ENCODE measurements at regions not wholly inside any gene's neighbourhood (a gene's known extent, or its start where the extent isn't known, plus 50 kb on each side); places are given as distances from the start of the nearest gene placed in this dataset.
"Not testable (repeated sequence)": the region's sequence is repeated elsewhere in the genome, so short reads cannot be mapped to it uniquely, and the experiment has no call there.

DNA sequence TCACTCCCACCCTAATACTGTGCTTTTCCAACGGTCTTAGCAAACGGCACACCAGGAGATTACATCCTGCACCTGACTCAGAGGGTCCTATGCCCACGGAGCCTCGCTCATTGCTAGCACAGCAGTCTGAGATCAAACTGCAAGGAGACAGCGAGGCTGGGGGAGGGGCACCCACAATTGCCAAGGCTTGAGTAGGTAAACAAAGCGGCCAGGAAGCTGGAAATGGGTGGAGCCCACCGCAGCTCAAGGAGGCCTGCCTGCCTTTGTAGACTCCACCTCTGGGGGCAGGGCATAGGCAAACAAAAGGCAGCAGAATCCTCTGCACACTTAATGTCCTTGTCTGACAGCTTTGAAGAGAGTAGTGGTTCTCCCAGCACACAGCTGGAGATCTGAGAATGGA is 450.2 kb downstream of the DIRAS2 start:
- peak; percentile 63 for DNase-seq

DNA sequence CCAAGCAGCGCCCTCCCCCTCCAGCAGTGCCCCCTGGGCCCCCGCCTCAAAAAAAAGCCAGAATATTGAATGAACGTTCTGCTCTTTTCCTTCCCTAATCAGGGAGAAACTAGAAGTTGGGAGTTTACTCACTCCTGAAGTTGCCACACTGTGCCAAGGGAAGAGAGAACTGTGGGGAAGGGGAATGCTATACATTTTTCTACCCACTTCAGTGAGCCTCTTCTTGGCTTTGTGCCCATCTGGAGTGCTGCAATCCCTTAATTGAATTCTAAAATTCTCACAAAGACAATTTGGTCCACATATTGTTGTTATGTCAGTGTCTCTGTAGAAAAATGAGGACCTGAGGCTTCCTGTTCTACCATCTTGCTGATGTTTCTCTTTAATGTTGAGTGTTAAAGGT is 443.7 kb downstream of the DIRAS2 start:
- DNase-seq: no peak

DNA sequence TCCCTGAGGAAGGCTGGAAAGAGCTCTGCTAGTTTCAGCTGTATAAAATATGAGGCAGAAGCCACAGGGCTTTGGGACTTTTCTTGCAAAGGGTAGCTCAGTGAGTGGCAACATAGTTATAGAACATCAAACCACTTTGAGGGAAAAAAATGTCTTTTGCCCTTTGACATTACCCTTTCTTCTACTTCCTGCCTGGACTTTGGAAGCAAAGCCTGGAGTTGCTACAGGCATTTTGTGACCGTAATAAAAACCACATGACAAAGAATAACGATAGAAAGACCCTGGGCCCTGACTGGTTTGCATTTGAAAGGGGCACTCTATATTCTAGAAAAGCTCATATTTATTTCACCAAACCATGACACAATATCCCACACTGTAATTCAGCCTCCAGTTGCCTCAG is 440.9 kb downstream of the DIRAS2 start:
- no peak for DNase-seq

DNA sequence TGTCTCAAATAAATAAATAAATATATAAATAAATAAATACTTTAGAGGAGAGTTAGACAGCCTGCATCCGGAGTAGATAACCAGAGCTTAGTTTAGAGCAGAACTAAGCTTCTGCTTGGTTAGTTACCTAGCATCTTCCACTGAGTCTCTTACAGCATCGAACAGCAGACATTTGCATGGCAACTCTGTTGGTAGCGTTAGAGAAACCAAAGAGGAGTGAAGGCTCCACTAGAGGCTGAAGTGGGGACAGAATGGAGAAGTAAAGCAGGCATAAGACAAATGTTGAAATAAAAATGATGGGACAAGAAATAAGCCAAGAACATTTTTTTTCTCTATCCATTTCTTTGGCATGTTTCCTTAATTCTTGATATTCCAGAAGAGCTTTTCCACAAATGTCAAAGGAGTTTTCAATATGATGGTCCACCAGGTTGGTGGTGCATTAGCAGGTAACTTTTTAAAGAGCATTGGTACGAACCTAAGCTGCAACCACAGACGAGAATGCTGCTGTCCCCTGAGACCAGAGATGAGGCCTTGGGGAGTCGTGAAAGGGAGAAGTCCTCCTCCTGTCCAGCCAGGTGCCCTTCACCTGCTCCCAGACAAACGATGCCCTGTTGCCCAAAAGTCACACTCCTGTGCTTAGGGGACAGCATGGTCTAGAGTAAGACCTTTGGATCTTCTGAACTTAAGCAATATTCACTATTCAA is 438.3 kb downstream of the DIRAS2 start:
- no peak for DNase-seq

DNA sequence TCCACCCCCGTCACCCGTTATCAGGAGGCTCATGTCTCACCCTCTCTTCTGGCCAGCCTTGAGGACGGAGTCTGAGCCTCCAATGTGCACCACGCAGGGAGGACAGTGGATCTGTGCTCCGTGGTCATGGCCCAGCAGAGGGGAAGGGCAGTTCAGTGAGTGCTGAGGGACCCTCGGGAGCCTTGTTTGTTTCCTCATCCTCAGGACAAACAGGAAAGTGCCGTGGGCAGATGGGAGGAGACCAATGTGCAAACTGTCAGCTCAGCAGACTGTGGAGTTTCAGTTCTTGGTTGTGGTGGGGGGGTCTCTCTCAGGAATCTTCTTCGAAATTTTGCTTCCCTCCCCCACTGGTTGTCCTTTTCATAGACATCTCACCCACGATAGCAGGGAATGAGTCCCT is 429.6 kb downstream of the DIRAS2 start:
- not testable (repeated sequence) for DNase-seq

DNA sequence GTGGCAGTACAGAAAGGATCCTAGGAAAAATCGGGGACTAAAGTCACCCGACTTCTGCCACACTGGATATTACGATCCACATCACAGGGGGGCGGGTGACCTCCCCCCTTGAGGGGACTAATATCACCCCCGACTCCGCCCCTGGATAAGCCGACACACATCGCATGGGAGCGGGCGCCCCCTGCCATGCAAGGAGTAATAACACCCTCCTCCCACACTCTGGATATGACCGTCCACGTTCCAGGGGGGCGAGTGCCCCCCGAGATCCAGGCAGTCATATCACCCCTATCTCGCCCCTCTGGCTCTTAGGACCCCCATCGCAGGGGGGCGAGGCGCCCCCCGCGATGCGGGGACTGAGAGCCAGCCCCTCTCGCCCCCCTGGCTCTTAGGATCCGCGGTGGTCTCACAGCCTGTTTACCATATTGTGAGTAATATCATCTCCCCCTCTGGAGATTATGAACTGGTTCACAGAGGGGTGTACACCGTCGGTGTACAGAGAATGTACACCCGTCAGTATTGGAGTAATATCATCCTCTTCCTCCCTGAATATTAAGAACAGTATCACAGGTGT is 423.0 kb downstream of the DIRAS2 start:
- peak; percentile 27 for DNase-seq

DNA sequence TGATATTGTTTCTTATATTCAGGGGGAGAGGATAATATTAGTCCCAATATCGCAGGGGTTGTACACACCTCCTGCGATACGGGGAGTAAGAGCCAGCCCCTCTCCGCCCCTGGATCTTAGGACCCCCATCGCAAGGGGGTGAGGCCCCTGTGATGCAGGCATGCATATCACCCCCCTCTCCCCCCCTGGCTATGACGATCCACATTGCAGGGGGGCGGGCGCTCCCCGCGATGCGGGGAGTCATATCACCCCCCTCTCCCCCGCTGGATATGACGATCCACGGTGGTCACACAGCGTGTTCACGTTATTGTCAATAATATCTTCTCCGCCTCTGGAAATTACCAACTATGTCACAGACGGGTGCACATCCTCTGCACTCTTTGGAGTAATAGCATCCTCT is 420.7 kb downstream of the DIRAS2 start:
- DNase-seq: not testable (repeated sequence)

DNA sequence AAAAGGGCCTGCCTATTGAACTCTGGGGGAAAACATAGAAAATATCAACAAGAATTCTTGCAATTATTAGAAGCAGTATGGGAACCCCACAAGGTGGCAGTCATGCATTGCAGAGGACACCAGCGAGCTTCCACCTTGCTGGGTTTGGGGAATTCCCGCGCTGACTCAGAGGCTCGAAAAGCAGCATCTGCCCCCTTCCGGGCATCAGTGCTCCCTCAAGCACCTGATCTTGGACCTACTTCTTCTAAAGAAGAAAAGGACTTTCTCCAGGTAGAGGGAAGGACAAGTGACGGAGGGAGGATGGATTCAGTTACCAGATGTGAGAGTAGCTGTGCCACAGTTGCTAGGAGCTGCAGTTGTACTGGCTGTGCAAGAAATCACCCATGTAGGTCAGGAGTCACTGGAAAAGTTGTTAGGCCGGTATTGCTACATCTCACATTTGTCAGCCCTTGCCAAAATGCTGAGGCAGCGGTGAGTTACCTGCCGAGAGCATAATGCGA is 415.7 kb downstream of the DIRAS2 start:
- DNase-seq: peak; percentile 69

DNA sequence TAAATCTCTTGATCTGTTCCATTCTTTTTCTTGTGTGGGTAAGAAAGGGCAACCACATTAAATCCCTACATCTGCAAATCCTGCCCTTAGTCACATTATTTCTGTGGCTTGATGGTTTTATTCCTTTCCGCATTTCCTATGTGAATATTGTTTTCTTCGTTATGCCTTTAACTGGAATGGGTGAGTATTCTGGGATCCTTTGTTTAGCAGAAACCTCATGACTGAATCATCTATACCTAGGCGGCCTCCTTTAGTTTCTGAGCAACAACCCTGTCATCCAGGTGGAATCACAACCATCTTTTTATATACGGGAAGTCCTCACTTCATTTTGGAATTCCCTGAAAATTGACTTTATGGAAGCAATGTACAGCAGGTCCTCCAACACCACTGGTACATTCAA is 409.5 kb downstream of the DIRAS2 start:
- not testable (repeated sequence) for DNase-seq

DNA sequence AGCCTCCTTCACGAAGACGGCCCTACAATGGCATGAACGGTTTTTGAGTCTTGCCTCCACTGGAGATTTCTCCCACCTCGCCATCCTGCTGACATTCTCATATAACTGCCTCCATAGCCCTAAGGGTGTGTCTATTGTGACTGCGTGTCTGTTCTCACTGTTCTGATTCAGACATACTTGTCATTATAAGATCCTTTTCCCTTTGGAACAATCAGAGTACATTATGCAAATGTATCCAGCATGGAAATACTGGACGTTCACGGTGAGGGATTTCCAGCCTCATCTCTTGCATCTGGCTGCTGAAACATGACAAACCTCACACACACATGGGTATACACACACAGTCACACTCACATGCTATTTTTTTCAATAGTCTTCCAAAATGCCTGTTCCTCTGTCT is 402.1 kb downstream of the DIRAS2 start:
- DNase-seq: no peak

DNA sequence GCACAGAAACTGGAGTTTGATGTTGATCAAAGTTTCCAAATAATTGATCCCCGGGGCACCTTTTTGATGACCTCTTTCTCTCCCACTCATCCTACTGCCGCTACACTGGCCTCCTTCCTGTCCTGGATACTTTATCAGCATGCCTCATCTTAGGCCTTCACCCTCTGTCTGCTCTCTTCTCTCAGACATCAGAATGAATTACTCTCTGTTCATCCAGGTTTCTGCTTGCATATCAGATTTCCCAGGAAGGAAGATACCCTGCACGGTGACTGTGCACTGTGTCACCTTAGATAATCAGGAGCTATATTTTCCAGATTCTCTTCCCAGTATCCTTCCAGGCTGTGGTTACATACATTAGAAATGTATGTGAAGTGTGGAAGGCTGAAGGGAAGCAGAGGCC is 397.0 kb downstream of the DIRAS2 start:
- DNase-seq: no peak

DNA sequence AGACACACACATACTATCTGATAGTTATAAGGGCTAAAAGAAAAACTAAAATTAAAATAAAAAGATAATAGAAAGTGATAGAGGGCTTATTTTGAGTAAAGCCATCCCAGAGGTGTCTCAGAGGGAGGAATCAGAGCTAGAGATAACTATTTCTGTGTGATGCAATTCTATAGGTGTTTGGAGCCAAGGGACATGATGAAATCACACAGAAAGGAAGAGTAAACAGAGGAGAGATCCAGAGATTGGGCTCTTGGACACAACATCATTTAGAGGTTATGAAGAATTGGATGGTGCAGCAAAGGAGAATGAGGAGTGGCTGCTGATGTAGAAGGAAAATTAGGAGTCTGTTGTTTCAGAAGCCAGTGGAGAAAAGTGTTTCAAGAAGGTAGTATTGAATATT is 393.5 kb downstream of the DIRAS2 start:
- DNase-seq: no peak

DNA sequence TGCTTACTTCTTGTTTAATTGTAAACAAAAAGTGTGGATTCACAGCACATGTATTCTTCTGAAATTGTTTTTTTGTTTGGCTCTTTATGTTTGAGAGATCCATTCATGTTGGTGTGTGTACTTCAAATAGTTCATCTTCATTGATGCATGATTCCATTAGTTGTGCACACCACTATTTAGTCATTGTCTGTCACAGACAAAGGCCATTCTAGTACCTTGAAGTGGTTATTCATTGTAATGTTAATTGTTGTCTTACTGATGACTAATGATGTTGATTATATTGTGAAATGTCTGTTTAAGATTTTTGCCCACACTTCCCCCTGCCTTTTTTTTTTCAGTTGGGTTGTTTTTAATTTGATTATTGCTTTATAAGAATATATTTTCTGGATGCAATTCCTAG is 391.3 kb downstream of the DIRAS2 start:
- no peak for DNase-seq

DNA sequence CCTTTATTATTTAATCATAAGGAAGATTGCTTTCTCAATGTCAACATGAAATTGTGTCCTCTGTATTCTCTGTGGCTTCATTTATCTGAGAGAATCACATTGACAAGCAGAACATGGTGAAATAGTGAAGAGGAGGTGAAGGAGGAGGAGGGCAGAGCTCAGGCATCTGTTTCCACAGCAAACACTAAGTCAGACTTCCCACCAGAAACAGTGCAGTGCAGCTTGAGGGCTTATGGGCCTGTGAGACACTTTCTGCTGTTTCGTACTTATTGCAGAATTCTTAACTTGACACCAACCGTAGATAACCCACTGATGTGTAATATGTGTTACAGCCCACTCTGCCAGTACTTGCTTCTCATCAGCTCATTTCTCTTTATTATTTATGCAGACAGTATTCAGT is 386.3 kb downstream of the DIRAS2 start:
- no peak for DNase-seq

DNA sequence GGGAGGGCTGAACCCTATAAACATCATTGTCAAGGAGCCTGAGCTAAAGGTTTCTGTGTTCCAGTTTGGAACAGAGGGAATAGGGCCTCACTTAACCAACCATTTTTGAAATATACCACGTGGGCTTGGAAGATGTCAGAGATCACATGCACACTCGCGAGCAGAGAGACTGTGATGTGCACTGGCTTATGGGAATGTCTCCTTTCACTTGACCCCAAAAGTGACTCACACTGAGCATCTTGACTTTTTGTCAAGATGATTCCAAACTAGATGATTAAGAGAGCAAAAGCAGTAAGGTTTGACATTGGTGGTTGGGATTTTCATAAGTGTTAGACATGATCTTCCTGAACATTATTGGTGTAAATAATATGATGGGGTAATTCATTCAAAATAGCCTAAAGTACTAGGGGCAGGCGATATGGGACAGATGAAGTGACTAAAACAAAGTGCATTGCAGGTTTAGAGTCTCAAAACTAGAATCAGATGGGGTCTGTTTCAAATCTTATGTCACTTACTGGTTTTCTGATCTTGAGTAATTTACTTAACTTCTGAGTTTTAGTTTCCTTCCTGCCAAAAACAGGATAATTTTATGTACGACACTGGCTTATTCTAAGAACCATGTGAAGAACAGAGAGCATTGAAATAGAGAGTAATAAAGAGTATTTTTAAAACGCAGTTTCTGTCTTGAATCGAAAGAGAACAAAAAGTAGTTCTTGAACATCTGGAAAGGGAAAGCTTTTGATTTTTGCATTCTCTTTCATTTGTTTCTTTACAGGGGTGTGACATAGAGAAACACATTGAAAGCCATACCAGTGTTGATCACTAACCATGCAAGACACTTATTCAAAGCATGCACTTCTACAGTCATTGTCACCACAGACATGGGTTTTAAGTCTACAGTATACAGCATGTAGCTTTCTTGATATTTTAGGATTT is 383.0 kb downstream of the DIRAS2 start:
- DNase-seq: no peak

DNA sequence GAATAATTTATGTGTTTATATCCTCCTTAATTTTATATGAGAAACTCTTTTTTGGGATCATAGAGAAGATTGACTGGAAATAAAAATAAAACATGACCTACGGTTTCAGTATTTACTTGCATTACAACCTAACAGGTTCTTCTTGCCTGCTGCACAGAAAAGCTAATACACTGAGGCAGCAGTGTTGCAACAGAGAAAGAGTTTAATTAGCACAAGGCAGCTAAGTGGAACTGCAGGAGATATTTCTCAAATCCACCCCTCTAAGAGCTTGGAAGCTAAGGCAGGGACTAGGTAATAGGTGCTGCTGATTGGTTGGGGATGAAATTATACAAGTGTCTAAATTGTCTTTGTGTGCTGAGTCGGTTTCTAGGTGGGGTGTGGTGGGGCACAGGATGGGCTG is 380.9 kb downstream of the DIRAS2 start:
- DNase-seq: no peak

DNA sequence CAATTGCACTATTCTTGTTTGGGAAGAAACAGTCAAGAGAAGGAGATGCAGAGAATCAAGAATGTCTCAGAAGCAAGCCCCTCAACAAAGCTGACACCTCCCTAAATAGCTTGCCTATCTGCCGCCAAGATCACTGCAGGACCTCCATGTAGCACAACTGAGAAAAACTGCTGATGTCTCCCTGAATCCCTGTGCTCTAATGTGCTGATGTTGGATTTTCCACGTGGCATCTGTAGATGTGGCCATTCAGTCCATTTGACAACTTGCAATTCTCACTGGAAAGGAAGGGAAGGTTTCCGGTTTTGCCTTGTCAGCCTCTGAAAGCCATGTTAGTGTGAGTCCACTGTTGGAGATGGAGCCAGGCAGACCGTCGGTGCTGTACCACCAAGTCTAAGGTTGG is 374.0 kb downstream of the DIRAS2 start:
- no peak for DNase-seq

DNA sequence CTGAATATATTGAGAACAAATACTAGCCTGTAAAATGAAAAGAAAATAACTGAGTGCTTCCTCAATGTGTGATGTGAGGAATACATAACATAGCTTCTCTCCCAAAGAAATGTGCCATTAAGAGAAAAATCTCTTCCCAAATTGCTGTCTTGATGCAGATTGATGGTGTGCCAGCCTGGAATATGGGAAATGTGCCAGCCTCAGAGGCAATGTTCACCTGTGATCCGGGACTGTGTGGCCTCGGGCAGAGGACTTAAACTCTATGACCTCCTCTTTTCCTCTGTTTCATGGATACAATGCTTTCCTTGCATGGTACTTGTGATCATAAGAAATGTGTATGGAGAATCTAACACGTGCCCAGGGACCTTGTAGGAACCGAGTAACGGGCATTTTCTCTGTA is 370.9 kb downstream of the DIRAS2 start:
- no peak for DNase-seq

DNA sequence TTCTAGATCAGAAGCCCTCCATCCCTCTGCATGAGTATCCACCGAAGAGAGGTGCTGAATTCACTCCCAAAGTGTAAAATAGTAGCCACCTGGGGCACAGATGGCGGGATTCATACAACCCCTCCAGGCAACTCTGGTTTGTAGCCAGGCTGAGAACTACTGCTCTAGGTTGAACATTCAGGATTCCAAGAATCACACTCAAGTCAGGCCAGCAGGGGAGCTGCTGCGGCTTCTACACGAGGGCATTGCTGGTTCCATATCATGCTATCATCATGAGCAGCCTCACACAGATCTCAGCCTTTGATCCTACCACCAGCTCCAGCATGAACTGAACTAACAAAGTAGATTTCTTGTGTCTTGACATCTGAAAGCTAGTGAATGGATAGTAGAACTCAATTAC is 367.9 kb downstream of the DIRAS2 start:
- DNase-seq: no peak

DNA sequence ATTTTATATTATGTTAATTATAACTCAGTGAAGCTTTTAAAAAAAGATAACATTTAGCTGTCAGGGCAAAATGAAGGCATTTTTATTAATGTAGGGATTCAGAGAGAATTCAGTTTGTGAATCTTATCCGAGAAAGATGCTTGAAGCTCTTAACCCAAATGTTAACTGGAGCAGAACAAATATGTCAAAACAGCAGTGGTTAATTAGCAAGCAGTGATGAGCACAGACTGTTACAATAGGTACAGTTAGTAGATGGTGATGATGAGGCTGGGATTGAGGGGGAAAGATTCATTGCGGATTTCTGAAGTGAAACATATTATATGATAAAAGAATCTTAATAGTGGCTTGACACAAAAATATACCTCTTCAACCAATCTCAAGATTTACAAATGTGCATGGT is 356.7 kb downstream of the DIRAS2 start:
- DNase-seq: no peak

DNA sequence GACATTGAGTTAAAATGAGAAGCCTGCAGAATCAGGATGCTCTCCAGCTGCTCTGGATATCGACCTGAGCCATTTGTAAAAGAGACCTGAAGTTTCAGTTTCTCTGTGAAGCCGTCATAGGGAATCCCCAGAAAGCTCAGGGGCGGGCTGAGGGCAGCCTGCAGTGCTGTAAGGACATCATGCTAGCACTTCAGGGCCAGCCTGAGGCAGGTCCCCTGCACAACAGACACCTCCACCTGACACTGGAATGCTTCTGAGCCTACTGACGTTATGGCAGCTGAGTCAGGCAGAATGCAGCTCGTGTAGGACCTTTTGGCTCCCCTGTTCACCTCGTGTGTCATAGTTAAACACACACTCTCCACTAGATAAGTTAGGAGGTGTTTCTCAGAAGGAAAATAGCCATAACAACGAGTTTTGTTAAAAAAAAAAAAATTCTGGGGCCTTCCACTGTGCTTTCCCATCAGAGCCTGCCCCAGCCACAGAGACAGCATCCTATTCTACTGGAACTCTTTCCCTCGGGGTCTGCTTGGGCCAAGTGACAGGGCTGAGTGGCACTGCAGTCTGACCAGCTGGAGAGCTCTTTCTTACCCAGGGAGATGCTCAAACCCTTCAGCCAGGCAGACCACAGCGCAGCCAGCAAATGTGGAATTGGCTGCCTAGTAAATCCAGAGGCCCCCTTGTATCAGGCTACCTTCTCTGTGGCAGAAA is 354.9 kb downstream of the DIRAS2 start:
- DNase-seq: no peak

DNA sequence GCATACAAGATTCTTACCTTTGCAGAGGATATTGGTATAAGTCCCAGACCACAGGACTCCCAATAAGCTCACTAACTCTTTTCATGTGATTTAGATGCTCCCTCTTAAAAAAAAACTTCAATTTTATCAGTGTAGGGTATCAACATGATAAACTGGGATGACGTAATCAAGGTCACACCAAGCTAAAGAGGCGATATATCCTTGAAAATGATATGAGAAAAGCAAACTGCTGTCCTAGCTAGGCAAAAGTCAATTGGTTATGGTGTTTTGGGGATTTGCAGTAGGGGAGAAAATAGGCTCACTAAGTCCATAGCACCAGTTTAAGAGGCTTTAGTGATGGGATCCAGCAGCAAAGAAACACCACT is 354.4 kb downstream of the DIRAS2 start:
- DNase-seq: no peak

Data from CD4-positive, alpha-beta T cell treated with Interleukin-10 for 1 hour (primary cell).